Breast epithelium (tissue), 3 donors: ENCODE measurements at regions not wholly inside any gene's neighbourhood (a gene's known extent, or its start where the extent isn't known, plus 50 kb on each side); places are given as distances from the start of the nearest gene placed in this dataset.

ENCODE experiments used
- CTCF ChIP-seq, 3 donors: fragments of 450-650 bp; IDR thresholded peaks; one replicate each; pipeline ENCODE4 v1.5.1; 2016 to 2017; ENCODE audit warnings: antibody characterized with exemption in 3 of 3, mild to moderate bottlenecking in 3 of 3, moderate library complexity in 3 of 3
- POLR2AphosphoS5 ChIP-seq, 3 donors: sonication (generic); formaldehyde crosslinking; IDR thresholded peaks; one replicate each; pipeline ENCODE4 v1.6.1; 2017; ENCODE audit warnings: antibody characterized with exemption in 3 of 3

- TF ChIP-seq POLR2AphosphoS5 (IDR thresholded peaks at IDR 0.05) (no peak), CTCF (IDR thresholded peaks at IDR 0.05) (no peak)
These were observed 67.6 kb upstream of the PRKG1 start for GRCh38 chr10:51006686-51007085.
